Uterus (tissue), 3 donors: ENCODE measurements at regions not wholly inside any gene's neighbourhood (a gene's known extent, or its start where the extent isn't known, plus 50 kb on each side); places are given as distances from the start of the nearest gene placed in this dataset.
"Not testable (repeated sequence)": the region's sequence is repeated elsewhere in the genome, so short reads cannot be mapped to it uniquely, and the experiment has no call there.

Experiments
- DNase-seq, 2 donors: peaks; one replicate each; pipeline ENCODE4 v3.0.0-alpha.2; 2019 to 2020
- H3K27ac ChIP-seq, 2 donors: fragments of 200-600 bp; sonication (generic); 1 replicate in 1 of 2; 2 replicates in 1 of 2; pipeline ENCODE4 v1.5.1; 2016 to 2018
- H3K27me3 ChIP-seq, 2 donors: fragments of 200-600 bp; sonication (generic); one replicate each; pipeline ENCODE4 v1.5.1; 2018 to 2019; ENCODE audit warnings: control low read depth in 1 of 2
- H3K36me3 ChIP-seq, 2 donors: fragments of 200-600 bp; sonication (generic); one replicate each; pipeline ENCODE4 v1.5.1; 2019; ENCODE audit warnings: control low read depth in 1 of 2
- H3K4me1 ChIP-seq, 2 donors: fragments of 200-600 bp; sonication (generic); one replicate each; pipeline ENCODE4 v1.5.1; 2018 to 2019; ENCODE audit warnings: control low read depth in 1 of 2
- H3K4me3 ChIP-seq, 2 donors: fragments of 200-600 bp; sonication (generic); 1 replicate in 1 of 2; 2 replicates in 1 of 2; pipeline ENCODE4 v1.5.1; 2018 to 2019; ENCODE audit warnings: mild to moderate bottlenecking in 1 of 2
- H3K9me3 ChIP-seq, 2 donors: fragments of 200-600 bp; sonication (generic); one replicate each; pipeline ENCODE4 v1.5.1; 2019; ENCODE audit warnings: control low read depth in 1 of 2
- CTCF ChIP-seq, 4 experiments: fragments of 200-600 bp in 2 of 4; fragments of 450-650 bp in 2 of 4; sonication (generic) in 2 of 4; IDR thresholded peaks; one replicate each; pipeline ENCODE4 v1.5.1; 2016 to 2019; ENCODE audit warnings: antibody characterized with exemption in 4 of 4, mild to moderate bottlenecking in 2 of 4, moderate library complexity in 1 of 4
- POLR2A ChIP-seq, 2 donors: fragments of 450-650 bp; IDR thresholded peaks; one replicate each; pipeline ENCODE4 v1.6.1; 2016; ENCODE audit warnings: antibody characterized with exemption in 2 of 2, mild to moderate bottlenecking in 1 of 2, moderate library complexity in 1 of 2
- intact Hi-C: fragments of 100-400 bp; cut with DNase I; formaldehyde crosslinking; loops from one replicate; pipeline ENCODE4 v1.15.1; 2023; ENCODE audit warnings: low total_unique reads
- donor health status: DM: yes; HTN: yes; CAD: no.

- H3K4me1 ChIP-seq, result no peaks in the 10 kb centered on the region
- H3K27me3 ChIP-seq, result no peaks in the 10 kb centered on the region
- intact Hi-C loops, result no loop called here
- no peaks in the 10 kb centered on the region for H3K36me3 ChIP-seq
- H3K27ac ChIP-seq, result no peak overlapping the region
- TF ChIP-seq CTCF (IDR thresholded peaks at IDR 0.05), result no peak
- no peak for DNase-seq
- H3K4me3 ChIP-seq, result no peak overlapping the region
- no peaks in the 10 kb centered on the region for H3K9me3 ChIP-seq
These were observed 1350.1 kb upstream of the ACO1 start for GRCh38 chr9:31034311-31034710.

- no peak for DNase-seq
- no peak overlapping the region for H3K4me3 ChIP-seq
- no peaks in the 10 kb centered on the region for H3K27me3 ChIP-seq
- no peaks in the 10 kb centered on the region for H3K9me3 ChIP-seq
- TF ChIP-seq POLR2A (IDR thresholded peaks at IDR 0.05), result no peak
- no peak for TF ChIP-seq CTCF (IDR thresholded peaks at IDR 0.05)
- no peaks in the 10 kb centered on the region for H3K4me1 ChIP-seq
- H3K36me3 ChIP-seq, result no peaks in the 10 kb centered on the region
- intact Hi-C loops, result no loop called here
- H3K27ac ChIP-seq, result no peak overlapping the region
These were observed 1343.9 kb upstream of the ACO1 start for GRCh38 chr9:31040564-31040963.

- no peaks in the 10 kb centered on the region for H3K27me3 ChIP-seq
- no peak for TF ChIP-seq CTCF (IDR thresholded peaks at IDR 0.05)
- TF ChIP-seq POLR2A (IDR thresholded peaks at IDR 0.05), result no peak
- no peak for DNase-seq
- H3K4me3 ChIP-seq, result no peak overlapping the region
- no peaks in the 10 kb centered on the region for H3K4me1 ChIP-seq
- H3K27ac ChIP-seq, result no peak overlapping the region
- intact Hi-C loops, result no loop called here
- H3K9me3 ChIP-seq, result no peaks in the 10 kb centered on the region
- no peaks in the 10 kb centered on the region for H3K36me3 ChIP-seq
These were observed 1338.6 kb upstream of the ACO1 start for GRCh38 chr9:31045810-31046209.

GRCh38 chr9:31061592-31061991, 1322.9 kb upstream of the ACO1 start:
- H3K9me3 ChIP-seq, DNase-seq, H3K4me3 ChIP-seq, H3K27ac ChIP-seq, H3K4me1 ChIP-seq, H3K36me3 ChIP-seq, intact Hi-C loops, H3K27me3 ChIP-seq: not testable (repeated sequence)

GRCh38 chr9:31065691-31066090, 1318.8 kb upstream of the ACO1 start:
- no peak overlapping the region for H3K4me3 ChIP-seq
- TF ChIP-seq CTCF (IDR thresholded peaks at IDR 0.05) (no peak), POLR2A (IDR thresholded peaks at IDR 0.05) (no peak)
- H3K27ac ChIP-seq, result no peak overlapping the region
- H3K4me1 ChIP-seq, result no peaks in the 10 kb centered on the region
- H3K36me3 ChIP-seq, result no peaks in the 10 kb centered on the region
- DNase-seq, result no peak
- no peaks in the 10 kb centered on the region for H3K27me3 ChIP-seq
- no peaks in the 10 kb centered on the region for H3K9me3 ChIP-seq
- intact Hi-C loops, result no loop called here

- intact Hi-C loops, result no loop called here
- TF ChIP-seq POLR2A (IDR thresholded peaks at IDR 0.05) (no peak), CTCF (IDR thresholded peaks at IDR 0.05) (no peak)
- no peak for DNase-seq
These were observed 1317.0 kb upstream of the ACO1 start for GRCh38 chr9:31067418-31067817.

More at GRCh38 chr9:31067418-31067817, 1317.0 kb upstream of the ACO1 start:
- Histone ChIP-seq H3K4me1 (no peaks in the 10 kb centered on the region), H3K36me3 (no peaks in the 10 kb centered on the region), H3K4me3 (no peak overlapping the region), H3K27me3 (no peaks in the 10 kb centered on the region), H3K9me3 (no peaks in the 10 kb centered on the region), H3K27ac (no peak overlapping the region)
